Activated T-cell treated with anti-CD3 and anti-CD28 coated beads for 48 hours (primary cell): ENCODE measurements at regions not wholly inside any gene's neighbourhood (a gene's known extent, or its start where the extent isn't known, plus 50 kb on each side); places are given as distances from the start of the nearest gene placed in this dataset.

Source experiments
- DNase-seq: peaks from one replicate; pipeline ENCODE4 v3.0.0-alpha.2; 2020; ENCODE audit warnings: low read depth

DNA sequence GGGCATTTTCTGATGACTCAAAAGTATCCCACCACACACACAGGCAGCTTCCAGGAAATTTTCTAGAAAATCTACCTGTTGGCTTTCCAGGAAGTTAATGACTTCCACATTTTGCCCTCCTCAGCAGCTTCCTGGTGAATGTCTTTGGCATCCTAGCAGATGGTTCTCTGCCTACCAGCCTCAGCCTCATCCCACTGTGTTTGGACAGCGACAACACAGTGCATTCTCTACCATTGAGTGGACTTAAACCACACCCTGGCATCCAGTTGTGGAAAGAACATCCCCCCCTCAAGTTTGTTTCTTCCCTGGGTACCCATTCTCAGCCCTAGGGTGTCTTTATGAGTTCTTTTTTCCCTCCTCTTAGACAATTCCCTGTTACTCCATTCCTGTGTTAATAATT is 50.8 kb upstream of the GADL1 start:
- DNase-seq, result no peak

DNA sequence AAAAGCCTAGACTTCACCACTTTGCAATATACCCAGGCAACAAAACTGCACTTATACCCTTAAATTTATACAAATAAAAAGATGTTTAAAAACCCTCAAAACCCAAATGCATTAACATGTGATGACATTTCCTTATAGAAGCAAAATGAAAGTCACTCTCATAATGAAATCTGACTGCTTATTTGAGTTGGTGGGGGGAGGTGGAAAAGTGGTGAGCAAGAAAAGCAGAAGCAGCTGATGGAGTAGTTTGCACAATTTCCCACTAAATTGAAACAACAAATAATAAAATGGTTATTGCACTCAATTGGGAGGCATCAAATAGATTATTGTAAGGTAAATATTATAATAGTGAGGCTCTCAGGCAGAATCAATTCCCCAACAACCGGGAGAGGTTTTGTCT is 54.0 kb upstream of the GADL1 start:
- DNase-seq, result no peak

GRCh38 chr3:30951826-30952225 is 57.4 kb upstream of the GADL1 start:
- no peak for DNase-seq

- no peak for DNase-seq
These were observed 58.3 kb upstream of the GADL1 start for GRCh38 chr3:30952786-30953185.

GRCh38 chr3:30954426-30954825 is 60.0 kb upstream of the GADL1 start:
- no peak for DNase-seq

DNA sequence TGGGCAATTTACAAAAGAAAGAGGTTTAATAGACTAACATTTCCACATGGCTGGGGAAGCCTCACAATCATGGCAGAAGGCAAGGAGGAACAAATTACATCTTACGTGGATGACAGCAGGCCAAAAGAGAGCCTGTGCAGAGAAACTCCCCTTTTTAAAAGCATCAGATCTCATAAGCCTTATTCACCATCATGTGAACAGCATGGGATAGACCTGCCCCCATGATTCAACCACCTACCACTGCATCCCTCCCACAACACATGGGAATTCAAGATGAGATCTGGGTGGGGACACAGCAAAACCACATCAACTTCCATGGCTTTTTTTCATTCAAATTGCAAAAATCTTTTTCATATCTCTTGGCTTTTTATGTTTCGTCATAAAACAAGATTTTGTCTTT is 67.6 kb upstream of the GADL1 start:
- DNase-seq, result no peak

- no peak for DNase-seq
These were observed 68.0 kb upstream of the GADL1 start for GRCh38 chr3:30962493-30962892.

DNA sequence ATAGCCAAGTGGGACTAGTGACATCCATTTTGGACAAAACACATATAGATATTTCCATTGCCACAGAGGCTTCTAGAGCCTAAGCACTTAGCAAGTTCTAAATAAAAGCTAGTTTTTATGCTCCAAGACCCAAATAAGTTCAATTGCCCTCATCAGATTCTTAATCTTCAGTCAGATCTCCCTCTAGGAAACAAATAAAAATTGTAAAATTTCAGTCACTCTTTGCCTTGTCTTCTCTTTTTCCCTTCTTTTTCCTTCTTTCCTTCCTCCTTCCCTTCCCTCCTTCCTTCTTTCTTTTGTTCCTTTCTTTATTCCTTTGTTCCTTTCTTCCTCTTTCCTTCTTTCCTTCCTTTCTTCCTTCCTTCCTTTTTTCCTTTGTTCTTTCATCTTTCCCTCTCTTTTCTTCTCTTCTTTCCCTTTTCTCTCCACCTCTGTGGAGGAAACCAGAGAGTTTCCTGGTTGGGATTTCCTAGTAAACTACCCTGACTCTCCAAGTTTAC is 68.8 kb upstream of the GADL1 start:
- no peak for DNase-seq

GRCh38 chr3:30964612-30965011 is 70.2 kb upstream of the GADL1 start:
- no peak for DNase-seq

GRCh38 chr3:30966896-30967295 is 72.4 kb upstream of the GADL1 start:
- DNase-seq, result no peak

GRCh38 chr3:30970183-30970582 is 75.7 kb upstream of the GADL1 start:
- no peak for DNase-seq

GRCh38 chr3:30972449-30972848 is 78.0 kb upstream of the GADL1 start:
- DNase-seq, result no peak

GRCh38 chr3:30974071-30974470 is 79.6 kb upstream of the GADL1 start:
- no peak for DNase-seq

- DNase-seq, result no peak
These were observed 83.1 kb upstream of the GADL1 start for GRCh38 chr3:30977592-30977991.

- no peak for DNase-seq
These were observed 86.5 kb upstream of the GADL1 start for GRCh38 chr3:30980993-30981392.

DNA sequence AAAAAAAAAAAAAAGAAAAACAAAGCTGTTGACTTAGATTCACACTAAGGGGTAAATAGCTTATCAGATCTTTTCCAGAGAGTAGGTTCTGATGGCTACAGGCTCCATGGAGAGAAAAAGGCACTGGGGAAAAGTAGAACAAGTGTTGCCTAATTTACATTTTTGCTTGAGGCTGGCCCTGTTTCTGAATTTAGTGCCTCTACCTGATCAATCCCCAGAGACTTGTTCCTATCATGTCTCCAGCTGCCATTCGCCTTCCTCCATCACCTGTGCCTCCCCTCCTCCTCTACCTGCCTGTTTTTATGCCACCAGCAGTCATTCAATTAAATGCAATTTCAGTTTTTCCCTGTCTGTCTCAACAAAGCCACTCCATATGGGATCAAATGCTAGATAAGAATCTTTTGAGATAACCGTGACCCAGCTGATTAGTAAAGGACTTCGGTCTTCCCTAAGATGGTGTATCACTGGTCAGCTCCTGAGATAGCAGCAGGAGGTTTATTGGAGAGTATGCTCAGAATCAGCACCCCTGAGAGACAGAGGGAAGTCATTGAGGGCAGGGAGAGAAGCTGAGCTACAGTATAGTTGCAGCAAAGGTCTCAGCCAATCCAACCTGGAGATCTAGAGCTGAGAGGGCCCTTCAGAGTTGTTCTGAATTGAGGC is 88.1 kb upstream of the GADL1 start:
- no peak for DNase-seq

- no peak for DNase-seq
These were observed 90.6 kb upstream of the GADL1 start for GRCh38 chr3:30984855-30985749.

- no peak for DNase-seq
These were observed 92.1 kb upstream of the GADL1 start for GRCh38 chr3:30986551-30986950.

DNA sequence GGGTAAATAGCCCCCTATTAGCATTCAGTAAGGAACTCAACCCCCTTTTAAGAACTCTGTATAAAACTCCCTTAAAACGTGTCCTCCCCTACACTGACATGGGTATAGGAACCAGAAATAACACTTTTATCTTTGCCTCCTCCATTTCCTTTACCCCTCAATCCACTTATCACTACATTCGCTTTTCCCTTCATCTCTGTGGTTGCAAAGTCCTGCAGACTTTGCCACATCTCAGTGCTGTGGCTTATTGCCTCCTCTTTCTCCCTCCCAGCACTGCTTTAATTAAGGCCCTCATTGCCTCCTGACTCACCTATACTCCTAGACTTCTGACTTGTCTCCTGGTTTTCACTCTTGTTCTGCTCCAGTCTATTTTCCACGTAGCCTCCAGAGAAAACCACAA is 94.3 kb upstream of the GADL1 start:
- no peak for DNase-seq

GRCh38 chr3:30989276-30990030 is 95.0 kb upstream of the GADL1 start:
- DNase-seq, result no peak

DNA sequence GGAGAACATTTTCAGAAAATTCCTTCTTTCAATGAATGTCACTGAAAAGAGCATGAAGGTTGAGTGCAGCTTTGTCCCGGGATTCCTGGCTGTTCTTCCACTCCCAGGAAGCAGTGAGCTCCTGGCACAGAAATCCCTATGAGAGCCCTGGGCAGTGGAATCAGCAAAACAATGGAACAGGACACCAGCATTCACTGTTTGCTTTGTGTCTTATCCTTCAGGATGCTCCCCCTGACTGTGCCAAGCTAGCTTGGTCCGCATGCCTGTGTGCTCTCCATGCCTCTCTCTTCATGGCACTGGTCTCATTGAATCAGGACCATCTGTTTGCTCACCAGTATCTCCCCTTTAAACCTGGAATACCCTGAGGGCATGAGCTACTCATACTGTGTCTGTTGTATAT is 102.0 kb upstream of the GADL1 start:
- no peak for DNase-seq

DNA sequence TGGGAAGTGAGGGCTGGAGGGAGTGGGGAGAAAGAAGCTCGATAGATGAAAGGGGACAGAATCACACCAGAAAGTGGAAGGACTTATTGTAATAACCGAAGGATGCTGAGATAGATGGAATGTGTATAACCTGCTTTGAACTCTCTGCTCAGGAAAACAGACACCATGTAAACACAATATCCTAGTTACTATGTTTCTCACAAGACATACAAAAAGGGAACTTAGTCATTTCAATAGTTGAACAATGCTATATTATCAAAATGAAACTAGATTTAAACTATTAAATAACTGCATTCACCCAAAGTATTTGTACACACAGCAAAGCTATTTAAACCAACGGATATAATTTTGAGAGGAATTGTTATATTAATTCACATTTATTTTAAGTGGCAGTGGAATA is 108.3 kb upstream of the GADL1 start:
- DNase-seq, result no peak
